ENCODE measurements at regions not wholly inside any gene's neighbourhood (a gene's known extent, or its start where the extent isn't known, plus 50 kb on each side); places are given as distances from the start of the nearest gene placed in this dataset.

DNA sequence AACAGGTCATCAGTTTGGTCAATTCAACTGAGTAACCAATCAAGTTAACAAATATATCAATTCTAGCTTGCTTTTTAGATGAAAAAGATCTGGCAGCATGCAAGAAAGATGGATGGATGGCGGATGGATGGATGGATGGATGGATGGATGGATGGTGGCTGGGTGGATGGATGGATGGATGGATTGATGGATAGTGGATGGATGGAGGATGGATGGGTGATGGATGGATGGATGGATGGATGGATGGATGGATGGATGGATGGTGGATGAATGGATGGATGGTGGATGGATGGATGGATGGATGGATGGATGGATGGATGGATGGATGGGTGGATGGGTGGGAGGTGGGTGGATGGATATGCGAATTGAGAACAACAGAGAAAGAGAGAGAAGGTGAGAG lies 303.7 kb upstream of the IGF1R start:
- no peaks in the 10 kb centered on the region for H3K36me3 Mint-ChIP-seq
- H3K9me3 Mint-ChIP-seq, result peaks cover 17% of the 10 kb centered on the region
- ChIA-PET CTCF (no interaction called here), POLR2A (no interaction called here)
- H3K4me3 Mint-ChIP-seq, result no peak overlapping the region
- ATAC-seq (no peak), DNase-seq (ENCODE audit: low spot score) (no peak)
- H3K27me3 Mint-ChIP-seq (ENCODE audit: low read depth), result no peaks in the 10 kb centered on the region
- no peak overlapping the region for H3K27ac Mint-ChIP-seq
- TF ChIP-seq, protein P1, sequence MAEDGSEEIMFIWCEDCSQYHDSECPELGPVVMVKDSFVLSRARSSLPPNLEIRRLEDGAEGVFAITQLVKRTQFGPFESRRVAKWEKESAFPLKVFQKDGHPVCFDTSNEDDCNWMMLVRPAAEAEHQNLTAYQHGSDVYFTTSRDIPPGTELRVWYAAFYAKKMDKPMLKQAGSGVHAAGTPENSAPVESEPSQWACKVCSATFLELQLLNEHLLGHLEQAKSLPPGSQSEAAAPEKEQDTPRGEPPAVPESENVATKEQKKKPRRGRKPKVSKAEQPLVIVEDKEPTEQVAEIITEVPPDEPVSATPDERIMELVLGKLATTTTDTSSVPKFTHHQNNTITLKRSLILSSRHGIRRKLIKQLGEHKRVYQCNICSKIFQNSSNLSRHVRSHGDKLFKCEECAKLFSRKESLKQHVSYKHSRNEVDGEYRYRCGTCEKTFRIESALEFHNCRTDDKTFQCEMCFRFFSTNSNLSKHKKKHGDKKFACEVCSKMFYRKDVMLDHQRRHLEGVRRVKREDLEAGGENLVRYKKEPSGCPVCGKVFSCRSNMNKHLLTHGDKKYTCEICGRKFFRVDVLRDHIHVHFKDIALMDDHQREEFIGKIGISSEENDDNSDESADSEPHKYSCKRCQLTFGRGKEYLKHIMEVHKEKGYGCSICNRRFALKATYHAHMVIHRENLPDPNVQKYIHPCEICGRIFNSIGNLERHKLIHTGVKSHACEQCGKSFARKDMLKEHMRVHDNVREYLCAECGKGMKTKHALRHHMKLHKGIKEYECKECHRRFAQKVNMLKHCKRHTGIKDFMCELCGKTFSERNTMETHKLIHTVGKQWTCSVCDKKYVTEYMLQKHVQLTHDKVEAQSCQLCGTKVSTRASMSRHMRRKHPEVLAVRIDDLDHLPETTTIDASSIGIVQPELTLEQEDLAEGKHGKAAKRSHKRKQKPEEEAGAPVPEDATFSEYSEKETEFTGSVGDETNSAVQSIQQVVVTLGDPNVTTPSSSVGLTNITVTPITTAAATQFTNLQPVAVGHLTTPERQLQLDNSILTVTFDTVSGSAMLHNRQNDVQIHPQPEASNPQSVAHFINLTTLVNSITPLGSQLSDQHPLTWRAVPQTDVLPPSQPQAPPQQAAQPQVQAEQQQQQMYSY (CRISPR knock-in tag; IDR thresholded peaks at IDR 0.05), result no peak
- TF ChIP-seq TP53 (CRISPR knock-in tag; IDR thresholded peaks at IDR 0.05) (no peak), IRF2 (CRISPR knock-in tag; IDR thresholded peaks at IDR 0.05; ENCODE audit: borderline replicate concordance, low read depth) (no peak), ZNF671 (CRISPR knock-in tag; IDR thresholded peaks at IDR 0.05) (no peak), SOX15 (CRISPR knock-in tag; IDR thresholded peaks at IDR 0.05) (no peak), TEAD1 (CRISPR knock-in tag; IDR thresholded peaks at IDR 0.05) (no peak), SP1 (CRISPR knock-in tag; conservative IDR thresholded peaks at IDR 0.05) (no peak), CBFB (CRISPR knock-in tag; IDR thresholded peaks at IDR 0.05; ENCODE audit: low read depth) (no peak), OVOL2 (CRISPR knock-in tag; IDR thresholded peaks at IDR 0.05; ENCODE audit: borderline replicate concordance) (no peak)
- TF ChIP-seq, protein P2, sequence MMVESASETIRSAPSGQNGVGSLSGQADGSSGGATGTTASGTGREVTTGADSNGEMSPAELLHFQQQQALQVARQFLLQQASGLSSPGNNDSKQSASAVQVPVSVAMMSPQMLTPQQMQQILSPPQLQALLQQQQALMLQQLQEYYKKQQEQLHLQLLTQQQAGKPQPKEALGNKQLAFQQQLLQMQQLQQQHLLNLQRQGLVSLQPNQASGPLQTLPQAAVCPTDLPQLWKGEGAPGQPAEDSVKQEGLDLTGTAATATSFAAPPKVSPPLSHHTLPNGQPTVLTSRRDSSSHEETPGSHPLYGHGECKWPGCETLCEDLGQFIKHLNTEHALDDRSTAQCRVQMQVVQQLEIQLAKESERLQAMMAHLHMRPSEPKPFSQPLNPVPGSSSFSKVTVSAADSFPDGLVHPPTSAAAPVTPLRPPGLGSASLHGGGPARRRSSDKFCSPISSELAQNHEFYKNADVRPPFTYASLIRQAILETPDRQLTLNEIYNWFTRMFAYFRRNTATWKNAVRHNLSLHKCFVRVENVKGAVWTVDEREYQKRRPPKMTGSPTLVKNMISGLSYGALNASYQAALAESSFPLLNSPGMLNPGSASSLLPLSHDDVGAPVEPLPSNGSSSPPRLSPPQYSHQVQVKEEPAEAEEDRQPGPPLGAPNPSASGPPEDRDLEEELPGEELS (CRISPR knock-in tag; IDR thresholded peaks at IDR 0.05), result no peak
- TF ChIP-seq, protein P3, sequence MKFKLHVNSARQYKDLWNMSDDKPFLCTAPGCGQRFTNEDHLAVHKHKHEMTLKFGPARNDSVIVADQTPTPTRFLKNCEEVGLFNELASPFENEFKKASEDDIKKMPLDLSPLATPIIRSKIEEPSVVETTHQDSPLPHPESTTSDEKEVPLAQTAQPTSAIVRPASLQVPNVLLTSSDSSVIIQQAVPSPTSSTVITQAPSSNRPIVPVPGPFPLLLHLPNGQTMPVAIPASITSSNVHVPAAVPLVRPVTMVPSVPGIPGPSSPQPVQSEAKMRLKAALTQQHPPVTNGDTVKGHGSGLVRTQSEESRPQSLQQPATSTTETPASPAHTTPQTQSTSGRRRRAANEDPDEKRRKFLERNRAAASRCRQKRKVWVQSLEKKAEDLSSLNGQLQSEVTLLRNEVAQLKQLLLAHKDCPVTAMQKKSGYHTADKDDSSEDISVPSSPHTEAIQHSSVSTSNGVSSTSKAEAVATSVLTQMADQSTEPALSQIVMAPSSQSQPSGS (CRISPR knock-in tag; IDR thresholded peaks at IDR 0.05; ENCODE audit: borderline replicate concordance, low read depth), result no peak
- H3K4me1 Mint-ChIP-seq, result 0 out of 2 replicates have a peak, but pooled peaks cover 4% of the 10 kb centered on the region

DNA sequence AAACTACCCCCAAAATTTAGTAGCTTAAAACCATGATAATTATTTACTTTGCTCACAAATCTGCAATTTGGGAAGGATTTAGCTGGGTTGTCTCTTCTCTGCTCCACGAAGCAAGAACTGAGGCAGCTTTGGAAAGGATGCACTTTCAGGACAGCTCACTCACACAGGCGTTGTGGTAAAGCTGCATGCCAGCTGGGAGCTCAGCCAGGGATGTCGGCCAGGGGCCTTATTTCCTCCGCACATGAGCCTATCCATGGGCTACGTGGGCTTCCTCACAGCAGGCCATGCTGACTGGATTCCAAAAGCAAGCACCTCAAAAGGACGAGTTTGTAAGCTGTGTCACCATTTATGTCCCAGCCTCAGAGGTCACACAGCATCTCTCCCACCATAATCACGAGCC lies 301.3 kb upstream of the IGF1R start:
- ChIA-PET CTCF (interaction anchor here (0.9 to 1.9 kb wide), 5 partner anchors 35 to 75 kb away, joined by 3 to 6 read pairs (median 4); no protein-coding TSS in a partner anchor), POLR2A (interaction anchor here (0.6 kb wide), 1 partner anchor 881 kb away, joined by 7 read pairs; no protein-coding TSS in a partner anchor)
- no peaks in the 10 kb centered on the region; the same call in 1 of the 2 replicates for H3K27me3 Mint-ChIP-seq (ENCODE audit: low read depth)
- ATAC-seq, result no peak
- 0 out of 2 replicates have a peak, but pooled peaks cover 4% of the 10 kb centered on the region for H3K4me1 Mint-ChIP-seq
- peaks cover 17% of the 10 kb centered on the region for H3K9me3 Mint-ChIP-seq
- no peak overlapping the region for H3K4me3 Mint-ChIP-seq
- DNase-seq (ENCODE audit: low spot score), result no peak
- H3K27ac Mint-ChIP-seq, result no peak overlapping the region
- H3K36me3 Mint-ChIP-seq, result no peaks in the 10 kb centered on the region; the same call in 1 of the 2 replicates
- TF ChIP-seq GTF2I (CRISPR knock-in tag; conservative IDR thresholded peaks at IDR 0.05) (no peak), ELF4 (CRISPR knock-in tag; IDR thresholded peaks at IDR 0.05; ENCODE audit: low read depth) (no peak), ZNF423 (CRISPR knock-in tag; IDR thresholded peaks at IDR 0.05) (no peak), MXD4 (CRISPR knock-in tag; IDR thresholded peaks at IDR 0.05; ENCODE audit: borderline replicate concordance) (no peak), ZBTB21 (CRISPR knock-in tag; IDR thresholded peaks at IDR 0.05; ENCODE audit: borderline replicate concordance) (no peak), GRHL2 (CRISPR knock-in tag; IDR thresholded peaks at IDR 0.05; ENCODE audit: insufficient replicate concordance, severe bottlenecking) (no peak), ZNF219 (CRISPR knock-in tag; IDR thresholded peaks at IDR 0.05; ENCODE audit: borderline replicate concordance) (no peak), NR2C2 (CRISPR knock-in tag; IDR thresholded peaks at IDR 0.05) (no peak), ZNF121 (CRISPR knock-in tag; IDR thresholded peaks at IDR 0.05) (no peak)
- TF ChIP-seq, protein P4, sequence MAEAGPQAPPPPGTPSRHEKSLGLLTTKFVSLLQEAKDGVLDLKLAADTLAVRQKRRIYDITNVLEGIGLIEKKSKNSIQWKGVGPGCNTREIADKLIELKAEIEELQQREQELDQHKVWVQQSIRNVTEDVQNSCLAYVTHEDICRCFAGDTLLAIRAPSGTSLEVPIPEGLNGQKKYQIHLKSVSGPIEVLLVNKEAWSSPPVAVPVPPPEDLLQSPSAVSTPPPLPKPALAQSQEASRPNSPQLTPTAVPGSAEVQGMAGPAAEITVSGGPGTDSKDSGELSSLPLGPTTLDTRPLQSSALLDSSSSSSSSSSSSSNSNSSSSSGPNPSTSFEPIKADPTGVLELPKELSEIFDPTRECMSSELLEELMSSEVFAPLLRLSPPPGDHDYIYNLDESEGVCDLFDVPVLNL (CRISPR knock-in tag; IDR thresholded peaks at IDR 0.05; ENCODE audit: borderline replicate concordance, low read depth), result no peak
- TF ChIP-seq, protein P5, sequence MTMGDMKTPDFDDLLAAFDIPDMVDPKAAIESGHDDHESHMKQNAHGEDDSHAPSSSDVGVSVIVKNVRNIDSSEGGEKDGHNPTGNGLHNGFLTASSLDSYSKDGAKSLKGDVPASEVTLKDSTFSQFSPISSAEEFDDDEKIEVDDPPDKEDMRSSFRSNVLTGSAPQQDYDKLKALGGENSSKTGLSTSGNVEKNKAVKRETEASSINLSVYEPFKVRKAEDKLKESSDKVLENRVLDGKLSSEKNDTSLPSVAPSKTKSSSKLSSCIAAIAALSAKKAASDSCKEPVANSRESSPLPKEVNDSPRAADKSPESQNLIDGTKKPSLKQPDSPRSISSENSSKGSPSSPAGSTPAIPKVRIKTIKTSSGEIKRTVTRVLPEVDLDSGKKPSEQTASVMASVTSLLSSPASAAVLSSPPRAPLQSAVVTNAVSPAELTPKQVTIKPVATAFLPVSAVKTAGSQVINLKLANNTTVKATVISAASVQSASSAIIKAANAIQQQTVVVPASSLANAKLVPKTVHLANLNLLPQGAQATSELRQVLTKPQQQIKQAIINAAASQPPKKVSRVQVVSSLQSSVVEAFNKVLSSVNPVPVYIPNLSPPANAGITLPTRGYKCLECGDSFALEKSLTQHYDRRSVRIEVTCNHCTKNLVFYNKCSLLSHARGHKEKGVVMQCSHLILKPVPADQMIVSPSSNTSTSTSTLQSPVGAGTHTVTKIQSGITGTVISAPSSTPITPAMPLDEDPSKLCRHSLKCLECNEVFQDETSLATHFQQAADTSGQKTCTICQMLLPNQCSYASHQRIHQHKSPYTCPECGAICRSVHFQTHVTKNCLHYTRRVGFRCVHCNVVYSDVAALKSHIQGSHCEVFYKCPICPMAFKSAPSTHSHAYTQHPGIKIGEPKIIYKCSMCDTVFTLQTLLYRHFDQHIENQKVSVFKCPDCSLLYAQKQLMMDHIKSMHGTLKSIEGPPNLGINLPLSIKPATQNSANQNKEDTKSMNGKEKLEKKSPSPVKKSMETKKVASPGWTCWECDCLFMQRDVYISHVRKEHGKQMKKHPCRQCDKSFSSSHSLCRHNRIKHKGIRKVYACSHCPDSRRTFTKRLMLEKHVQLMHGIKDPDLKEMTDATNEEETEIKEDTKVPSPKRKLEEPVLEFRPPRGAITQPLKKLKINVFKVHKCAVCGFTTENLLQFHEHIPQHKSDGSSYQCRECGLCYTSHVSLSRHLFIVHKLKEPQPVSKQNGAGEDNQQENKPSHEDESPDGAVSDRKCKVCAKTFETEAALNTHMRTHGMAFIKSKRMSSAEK (CRISPR knock-in tag; IDR thresholded peaks at IDR 0.05; ENCODE audit: borderline replicate concordance), result no peak
- TF ChIP-seq, protein P3 (CRISPR knock-in tag; IDR thresholded peaks at IDR 0.05; ENCODE audit: borderline replicate concordance, low read depth), result no peak

Data from WTC11 (cell line).